HepG2 (cell line): ENCODE measurements at regions not wholly inside any gene's neighbourhood (a gene's known extent, or its start where the extent isn't known, plus 50 kb on each side); places are given as distances from the start of the nearest gene placed in this dataset.

ENCODE experiments used
- ATAC-seq: fragments of 200-7000 bp; cut with Tn5 transposase; 3 replicates; pipeline ENCODE4 v1.9.1; 2020; ENCODE audit warnings: mild to moderate bottlenecking, moderate library complexity
- BruUV-seq: library from RNA; stranded (reverse); fragments of 400-500 nt; replicated peaks from 2 replicates; lab custom pipeline; 2021; lab: Mats Ljungman, UMichigan
- CTCF ChIA-PET: fragments of 300-600 bp; formaldehyde crosslinking; extraction: SDS; loops from one replicate; lab custom pipeline; 2021; ENCODE audit warnings: low total read pairs, inconsistent platforms, low intra/inter-chr PET ratio; lab: Yijun Ruan, JAX
- POLR2A ChIA-PET: fragments of 350-600 bp; sonication (Branson Sonifier 250); formaldehyde crosslinking; loops from one replicate; lab custom pipeline; 2020; ENCODE audit warnings: antibody characterized with exemption, inconsistent platforms; lab: Yijun Ruan, JAX
- DNase-seq: peaks from one replicate; pipeline ENCODE4 v3.0.0-alpha.2; 2015; ENCODE audit warnings: low spot score
- FAIRE-seq: peaks from 3 replicates; lab custom pipeline; 2011; peaks lifted over from hg19 to GRCh38; lab: Jason Lieb, UNC
- H2AFZ ChIP-seq: one replicate; pipeline ENCODE4 v1.6.1; 2011; ENCODE audit warnings: low read length, inconsistent platforms
- H3K27ac ChIP-seq: fragments of 300-600 bp; 3 replicates; pipeline ENCODE4 v1.8.0; 2011; ENCODE audit warnings: mixed run types, mild to moderate bottlenecking, mixed read lengths, low read length, inconsistent platforms; ENCODE audit not compliant: insufficient read depth; ENCODE audit errors: extremely low read length
- H3K27me3 ChIP-seq, 2 experiments: fragments of 200-600 bp in 1 of 2; 2 replicates in 1 of 2; 3 replicates in 1 of 2; pipeline versions ENCODE4 v1.6.0 to v1.8.0; 2011; ENCODE audit warnings: low read length in 2 of 2, mild to moderate bottlenecking in 2 of 2, moderate library complexity in 2 of 2, inconsistent platforms in 1 of 2; ENCODE audit not compliant: insufficient read depth in 2 of 2, control insufficient read depth in 1 of 2
- H3K36me3 ChIP-seq, 2 experiments: fragments of 200-600 bp in 1 of 2; replicated peaks in 1 of 2; 2 replicates in 1 of 2; 3 replicates in 1 of 2; pipeline versions ENCODE4 v1.5.1 to v1.8.0; 2011; ENCODE audit warnings: low read length in 2 of 2, inconsistent platforms in 1 of 2; ENCODE audit not compliant: insufficient read depth in 2 of 2, control insufficient read depth in 1 of 2
- H3K4me1 ChIP-seq: 2 replicates; pipeline ENCODE4 v1.5.1; 2012; ENCODE audit warnings: low read length, inconsistent platforms; ENCODE audit not compliant: insufficient read depth
- H3K4me2 ChIP-seq: 2 replicates; pipeline ENCODE4 v1.6.0; 2011; ENCODE audit warnings: low read depth, low read length, inconsistent platforms
- H3K4me3 ChIP-seq, 3 experiments: fragments of 200-600 bp in 1 of 3; sonication (generic), shearing (Covaris generic) in 1 of 3; replicated peaks in 1 of 3; 2 replicates each; pipeline ENCODE4 v1.5.1; 2011 to 2016; ENCODE audit warnings: low read length in 3 of 3, inconsistent platforms in 2 of 3, low read depth in 2 of 3, mild to moderate bottlenecking in 2 of 3, control low read depth in 1 of 3, mixed read lengths in 1 of 3; ENCODE audit not compliant: insufficient read depth in 1 of 3
- H3K79me2 ChIP-seq: one replicate; pipeline ENCODE4 v1.6.1; 2011; ENCODE audit warnings: low read length, inconsistent platforms; ENCODE audit not compliant: insufficient read depth
- H3K9ac ChIP-seq: 2 replicates; pipeline ENCODE4 v1.6.0; 2011; ENCODE audit warnings: mild to moderate bottlenecking, low read depth, low read length, inconsistent platforms; ENCODE audit not compliant: insufficient read depth
- H3K9me3 ChIP-seq: 2 replicates; pipeline ENCODE4 v1.5.1; 2012; ENCODE audit warnings: mild to moderate bottlenecking, low read length
- H4K20me1 ChIP-seq: 2 replicates; pipeline ENCODE4 v1.6.0; 2011; ENCODE audit warnings: inconsistent platforms, mild to moderate bottlenecking, low read length, moderate library complexity; ENCODE audit not compliant: insufficient read depth
- AGO1 ChIP-seq: fragments of 200-400 bp; formaldehyde crosslinking; IDR thresholded peaks from 2 replicates; pipeline ENCODE4 v1.6.1; 2017; ENCODE audit warnings: mild to moderate bottlenecking, low read depth, low read length, moderate library complexity; ENCODE audit not compliant: poor library complexity, severe bottlenecking
- CCDC6 ChIP-seq: sonication (generic); formaldehyde crosslinking; IDR thresholded peaks from 2 replicates; pipeline ENCODE4 v1.8.1; 2022; ENCODE audit warnings: mild to moderate bottlenecking, missing genetic modification reagents, moderate library complexity
- HIVEP1 ChIP-seq: sonication (generic); formaldehyde crosslinking; IDR thresholded peaks from 2 replicates; pipeline ENCODE4 v1.4.0; 2020; ENCODE audit warnings: mild to moderate bottlenecking, missing genetic modification reagents
- HOXA3 ChIP-seq: sonication (generic); formaldehyde crosslinking; IDR thresholded peaks from 2 replicates; pipeline ENCODE4 v1.5.0; 2020; ENCODE audit warnings: missing genetic modification reagents
- MBD4 ChIP-seq: IDR thresholded peaks from 2 replicates; pipeline ENCODE4 v1.6.1; 2012; ENCODE audit warnings: low read length, inconsistent platforms, borderline replicate concordance
- MIER2 ChIP-seq: IDR thresholded peaks from 2 replicates; pipeline ENCODE4 v1.6.1; 2016; ENCODE audit warnings: missing biosample characterization, missing genetic modification reagents
- SP4 ChIP-seq: sonication (generic); formaldehyde crosslinking; IDR thresholded peaks from 2 replicates; pipeline ENCODE4 v1.8.1; 2023; ENCODE audit warnings: mild to moderate bottlenecking, missing genetic modification reagents
- SRSF9 ChIP-seq: fragments of 200-400 bp; formaldehyde crosslinking; IDR thresholded peaks from 2 replicates; pipeline ENCODE4 v1.6.1; 2018; ENCODE audit warnings: borderline replicate concordance, mild to moderate bottlenecking, low read depth, low read length; ENCODE audit not compliant: insufficient read depth, poor library complexity, severe bottlenecking
- SUZ12 ChIP-seq: fragments of 150-350 bp; IDR thresholded peaks from 2 replicates; pipeline ENCODE4 v1.6.1; 2014; ENCODE audit warnings: low read depth, low read length
- ZNF503 ChIP-seq: sonication (generic); formaldehyde crosslinking; IDR thresholded peaks from 2 replicates; pipeline ENCODE4 v1.4.0; 2020; ENCODE audit warnings: missing genetic modification reagents
- ZNF687 ChIP-seq: sonication (generic); formaldehyde crosslinking; IDR thresholded peaks from 2 replicates; pipeline ENCODE4 v1.5.1; 2020; ENCODE audit warnings: mild to moderate bottlenecking, missing genetic modification reagents, moderate library complexity
- ZNF710 ChIP-seq: sonication (generic); formaldehyde crosslinking; IDR thresholded peaks from 2 replicates; pipeline ENCODE4 v1.5.0; 2020; ENCODE audit warnings: mild to moderate bottlenecking, missing genetic modification reagents, borderline replicate concordance
- ZNF75D ChIP-seq: sonication (generic); formaldehyde crosslinking; IDR thresholded peaks from 2 replicates; pipeline ENCODE4 v1.8.1; 2023; ENCODE audit warnings: missing genetic modification reagents, mild to moderate bottlenecking, borderline replicate concordance
- ZNF775 ChIP-seq: sonication (generic); formaldehyde crosslinking; IDR thresholded peaks from 2 replicates; pipeline ENCODE4 v1.4.0; 2020; ENCODE audit warnings: missing genetic modification reagents, mild to moderate bottlenecking, moderate library complexity, borderline replicate concordance
- WGBS: methylation state at CpG from one replicate; pipeline ENCODE4 v1.1.6; 2017; ENCODE audit warnings: low lambda C conversion rate; 5-methylcytosine and 5-hydroxymethylcytosine counted together
- in situ Hi-C: cut with HindIII; loops from 2 replicates; pipeline ENCODE4 v1.10.0; 2017; ENCODE audit warnings: low pct_unique_long_range_greater_than_20kb; ENCODE audit not compliant: extremely low pct_ligation_motif_present
- intact Hi-C: fragments of 100-400 bp; cut with micrococcal nuclease; formaldehyde crosslinking; loops from one replicate; pipeline ENCODE4 v1.10.0; 2022; ENCODE audit not compliant: unreplicated experiment
- TF ChIP-seq, protein P1 (sequence below): sonication (generic); formaldehyde crosslinking; IDR thresholded peaks from 2 replicates; pipeline ENCODE4 v1.4.0; 2020; ENCODE audit warnings: missing genetic modification reagents

GRCh38 chr2:122886479-122887145 is 1131.2 kb downstream of the TSN start:
- POLR2A ChIA-PET, result no interaction called here
- no peaks in the 10 kb centered on the region for H3K36me3 ChIP-seq
- TF ChIP-seq CCDC6 (CRISPR knock-in tag) (no peak), SRSF9 (no peak), ZNF75D (CRISPR knock-in tag) (no peak), SP4 (CRISPR knock-in tag) (no peak), HOXA3 (CRISPR knock-in tag) (no peak), HIVEP1 (CRISPR knock-in tag) (no peak), MBD4 (no peak), ZNF503 (CRISPR knock-in tag) (no peak), MIER2 (CRISPR knock-in tag) (no peak), ZNF687 (no peak), SUZ12 (no peak), ZNF775 (CRISPR knock-in tag) (no peak), AGO1 (no peak), ZNF710 (CRISPR knock-in tag) (no peak)
- TF ChIP-seq, protein P1, sequence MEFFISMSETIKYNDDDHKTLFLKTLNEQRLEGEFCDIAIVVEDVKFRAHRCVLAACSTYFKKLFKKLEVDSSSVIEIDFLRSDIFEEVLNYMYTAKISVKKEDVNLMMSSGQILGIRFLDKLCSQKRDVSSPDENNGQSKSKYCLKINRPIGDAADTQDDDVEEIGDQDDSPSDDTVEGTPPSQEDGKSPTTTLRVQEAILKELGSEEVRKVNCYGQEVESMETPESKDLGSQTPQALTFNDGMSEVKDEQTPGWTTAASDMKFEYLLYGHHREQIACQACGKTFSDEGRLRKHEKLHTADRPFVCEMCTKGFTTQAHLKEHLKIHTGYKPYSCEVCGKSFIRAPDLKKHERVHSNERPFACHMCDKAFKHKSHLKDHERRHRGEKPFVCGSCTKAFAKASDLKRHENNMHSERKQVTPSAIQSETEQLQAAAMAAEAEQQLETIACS (CRISPR knock-in tag), result no peak
- intact Hi-C loops, result no loop called here
- no peaks in the 10 kb centered on the region for H3K27me3 ChIP-seq
- H3K4me2 ChIP-seq, result no peak overlapping the region
- H3K4me3 ChIP-seq, result no peak overlapping the region
- in situ Hi-C loops, result no loop called here
- H3K4me1 ChIP-seq, result no peaks in the 10 kb centered on the region
- FAIRE-seq (no peak), ATAC-seq (no peak), DNase-seq (no peak)
- BruUV-seq, result no TSS peak
- H2AFZ ChIP-seq, result no peak overlapping the region
- CTCF ChIA-PET, result no interaction called here
- H3K9me3 ChIP-seq, result peaks cover 19% of the 10 kb centered on the region; the same call in 1 of the 2 replicates
- WGBS, result 7% methylated on average over 10 of the region's 10 CpGs
- H3K9ac ChIP-seq, result no peak overlapping the region
- H3K27ac ChIP-seq, result no peak overlapping the region
- H4K20me1 ChIP-seq, result no peaks in the 10 kb centered on the region
- no peaks in the 10 kb centered on the region for H3K79me2 ChIP-seq
